BJ (cell line): ENCODE measurements at regions not wholly inside any gene's neighbourhood (a gene's known extent, or its start where the extent isn't known, plus 50 kb on each side); places are given as distances from the start of the nearest gene placed in this dataset.

Experiments used
- CTCF ChIA-PET: fragments of 350-600 bp; formaldehyde crosslinking; extraction: SDS; loops from one replicate; lab custom pipeline; 2021; ENCODE audit warnings: antibody characterized with exemption, inconsistent platforms; lab: Yijun Ruan, JAX
- POLR2A ChIA-PET: fragments of 300-600 bp; sonication (Branson Sonifier 250); formaldehyde crosslinking; extraction: SDS; loops from one replicate; lab custom pipeline; 2021; ENCODE audit warnings: antibody characterized with exemption; lab: Charles Lee
- DNase-seq: peaks from one replicate; pipeline ENCODE4 v3.0.0-alpha.2; 2011; ENCODE audit warnings: low read depth
- H3K27me3 ChIP-seq: 2 replicates; pipeline ENCODE4 v1.6.0; 2011; ENCODE audit warnings: low read length; ENCODE audit not compliant: control insufficient read depth, insufficient read depth
- H3K36me3 ChIP-seq: 2 replicates; pipeline ENCODE4 v1.5.1; 2011; ENCODE audit warnings: low read length; ENCODE audit not compliant: control insufficient read depth, insufficient read depth
- H3K4me3 ChIP-seq: 2 replicates; pipeline ENCODE4 v1.5.1; 2011; ENCODE audit warnings: low read depth, mild to moderate bottlenecking, control low read depth, low read length
- TF ChIP-seq, protein P1 (sequence below): IDR thresholded peaks from 2 replicates; pipeline ENCODE4 v1.5.1; 2011; ENCODE audit warnings: low read depth, mild to moderate bottlenecking, control low read depth, inconsistent platforms, low read length, moderate library complexity; ENCODE audit not compliant: insufficient read depth

DNA sequence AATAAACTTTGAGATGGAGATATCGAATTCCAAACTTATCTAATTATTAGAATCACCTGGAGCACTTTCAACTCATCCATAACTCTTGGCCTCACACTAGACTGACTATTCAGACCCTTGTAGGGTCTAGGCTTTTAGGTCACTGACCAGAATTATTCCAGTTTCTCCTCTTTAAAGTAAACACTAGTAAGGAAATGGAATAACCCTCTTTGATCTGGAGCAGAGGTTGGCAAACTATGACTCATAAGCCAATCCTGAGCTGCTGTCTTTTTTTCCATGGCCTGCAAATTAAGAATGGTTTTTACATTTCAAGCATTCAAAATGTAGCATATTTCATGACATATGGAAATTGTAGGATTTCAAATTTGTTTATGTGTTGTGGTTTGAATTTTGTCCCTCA lies 1601.9 kb downstream of the REEP3 start:
- H3K36me3 ChIP-seq: no peaks in the 10 kb centered on the region
- POLR2A ChIA-PET: no interaction called here
- H3K27me3 ChIP-seq: no peaks in the 10 kb centered on the region
- H3K4me3 ChIP-seq: no peak overlapping the region
- CTCF ChIA-PET: no interaction called here
- DNase-seq: no peak
- TF ChIP-seq, protein P1, sequence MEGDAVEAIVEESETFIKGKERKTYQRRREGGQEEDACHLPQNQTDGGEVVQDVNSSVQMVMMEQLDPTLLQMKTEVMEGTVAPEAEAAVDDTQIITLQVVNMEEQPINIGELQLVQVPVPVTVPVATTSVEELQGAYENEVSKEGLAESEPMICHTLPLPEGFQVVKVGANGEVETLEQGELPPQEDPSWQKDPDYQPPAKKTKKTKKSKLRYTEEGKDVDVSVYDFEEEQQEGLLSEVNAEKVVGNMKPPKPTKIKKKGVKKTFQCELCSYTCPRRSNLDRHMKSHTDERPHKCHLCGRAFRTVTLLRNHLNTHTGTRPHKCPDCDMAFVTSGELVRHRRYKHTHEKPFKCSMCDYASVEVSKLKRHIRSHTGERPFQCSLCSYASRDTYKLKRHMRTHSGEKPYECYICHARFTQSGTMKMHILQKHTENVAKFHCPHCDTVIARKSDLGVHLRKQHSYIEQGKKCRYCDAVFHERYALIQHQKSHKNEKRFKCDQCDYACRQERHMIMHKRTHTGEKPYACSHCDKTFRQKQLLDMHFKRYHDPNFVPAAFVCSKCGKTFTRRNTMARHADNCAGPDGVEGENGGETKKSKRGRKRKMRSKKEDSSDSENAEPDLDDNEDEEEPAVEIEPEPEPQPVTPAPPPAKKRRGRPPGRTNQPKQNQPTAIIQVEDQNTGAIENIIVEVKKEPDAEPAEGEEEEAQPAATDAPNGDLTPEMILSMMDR: no peak

DNA sequence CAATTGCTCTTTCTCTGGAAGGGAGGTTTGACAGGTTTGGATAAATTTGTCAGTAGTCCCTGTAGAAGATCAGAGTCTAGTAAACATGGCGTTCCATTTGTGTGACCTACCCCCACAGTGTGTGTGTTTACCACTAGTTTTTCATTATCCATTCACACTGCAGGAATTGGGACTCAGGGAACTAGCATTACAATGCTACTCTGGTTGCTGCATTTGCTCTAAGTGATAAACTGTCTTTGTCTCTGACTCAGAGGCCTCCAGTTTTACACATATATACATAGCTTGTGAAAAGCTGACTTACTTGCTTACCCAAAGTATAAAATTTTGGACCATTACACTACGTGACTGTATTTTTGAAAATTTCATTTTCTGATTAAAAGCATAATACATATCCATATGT lies 1604.0 kb downstream of the REEP3 start:
- POLR2A ChIA-PET: no interaction called here
- no peak for DNase-seq
- CTCF ChIA-PET: no interaction called here
- Histone ChIP-seq H3K4me3 (no peak overlapping the region), H3K27me3 (no peaks in the 10 kb centered on the region), H3K36me3 (no peaks in the 10 kb centered on the region)
- TF ChIP-seq, protein P1: no peak

DNA sequence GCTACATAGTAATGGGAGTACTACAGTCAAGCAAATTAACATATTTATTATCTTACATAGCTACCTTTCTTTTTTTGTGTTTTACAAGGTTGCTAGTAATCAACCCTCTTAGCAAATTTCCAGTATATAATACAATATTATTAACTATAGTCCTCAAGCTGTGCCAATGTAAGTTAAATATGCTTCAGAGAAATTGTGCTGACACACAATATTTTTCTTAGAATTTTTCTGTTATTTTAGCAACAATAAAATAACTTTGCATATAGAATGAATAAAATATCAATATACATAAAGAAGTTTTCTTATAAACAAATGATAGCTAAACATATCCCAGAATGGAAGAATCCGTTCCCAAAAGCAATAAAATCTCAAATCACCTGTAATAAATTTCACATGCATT lies 1605.1 kb downstream of the REEP3 start:
- DNase-seq: no peak
- TF ChIP-seq, protein P1: no peak
- H3K36me3 ChIP-seq: no peaks in the 10 kb centered on the region
- CTCF ChIA-PET: interaction anchor here (0.5 kb wide), 1 partner anchor 37 kb away, joined by 3 read pairs; no protein-coding TSS in a partner anchor
- no peaks in the 10 kb centered on the region for H3K27me3 ChIP-seq
- no peak overlapping the region for H3K4me3 ChIP-seq
- POLR2A ChIA-PET: no interaction called here

DNA sequence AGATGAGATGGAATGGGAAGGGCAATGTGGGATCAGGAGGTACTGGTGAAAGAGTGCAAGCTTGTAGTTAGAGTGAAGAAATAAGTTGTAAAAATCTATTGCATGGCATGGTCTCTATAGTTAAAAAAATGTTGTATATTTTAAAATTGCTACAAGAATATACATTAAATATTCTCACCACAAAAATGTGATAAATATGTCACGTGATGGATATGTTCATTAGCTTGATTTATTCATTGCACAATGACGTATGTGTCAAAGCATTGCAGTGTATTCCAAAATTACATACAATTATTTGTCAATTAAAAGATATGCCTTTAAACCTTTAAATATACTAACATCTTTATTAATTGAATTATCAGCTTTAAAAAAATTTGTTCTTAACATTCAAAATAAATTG lies 1607.1 kb downstream of the REEP3 start:
- Histone ChIP-seq H3K4me3 (no peak overlapping the region), H3K27me3 (no peaks in the 10 kb centered on the region), H3K36me3 (no peaks in the 10 kb centered on the region)
- TF ChIP-seq, protein P1: no peak
- POLR2A ChIA-PET: no interaction called here
- CTCF ChIA-PET: interaction anchor here (0.6 kb wide), 1 partner anchor 1325 kb away, joined by 4 read pairs; no protein-coding TSS in a partner anchor
- DNase-seq: no peak

DNA sequence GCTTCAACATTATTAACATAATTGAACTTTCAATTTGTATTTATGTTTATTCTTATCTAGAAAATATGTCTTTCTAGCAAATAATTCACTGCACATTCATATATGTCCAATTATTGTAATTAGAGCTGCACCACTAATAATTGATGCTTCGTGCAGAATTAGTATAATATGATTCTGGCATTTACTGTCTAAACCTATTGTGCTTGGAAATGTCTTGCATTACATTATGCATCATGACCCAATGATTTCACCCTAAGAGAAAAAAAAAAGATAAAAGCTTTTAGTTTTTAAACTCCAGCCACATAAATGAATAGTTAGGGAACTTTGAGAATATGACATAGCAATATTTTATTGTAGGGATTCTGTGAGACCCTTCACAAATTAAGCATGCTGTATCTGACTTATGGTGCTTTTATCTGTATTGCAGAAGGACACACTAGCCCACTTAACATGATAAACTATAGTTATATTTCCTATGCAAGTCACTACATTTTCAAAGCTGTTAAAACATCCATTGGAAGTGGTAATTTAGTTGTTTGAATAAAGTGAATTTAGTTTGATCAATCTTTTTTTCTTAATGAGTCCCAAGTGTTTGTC lies 1609.1 kb downstream of the REEP3 start:
- Histone ChIP-seq H3K36me3 (no peaks in the 10 kb centered on the region), H3K27me3 (no peaks in the 10 kb centered on the region), H3K4me3 (no peak overlapping the region)
- TF ChIP-seq, protein P1: no peak
- ChIA-PET POLR2A (no interaction called here), CTCF (interaction anchor here (0.7 kb wide), 1 partner anchor 948 kb away, joined by 6 read pairs; no protein-coding TSS in a partner anchor)
- no peak for DNase-seq
